OCI-LY7 (cell line): ENCODE measurements at regions not wholly inside any gene's neighbourhood (a gene's known extent, or its start where the extent isn't known, plus 50 kb on each side); places are given as distances from the start of the nearest gene placed in this dataset.

Experiments used
- BruUV-seq: library from RNA; stranded (reverse); fragments of 400-500 nt; replicated peaks from 2 replicates; lab custom pipeline; 2021; lab: Mats Ljungman, UMichigan
- CTCF ChIA-PET: fragments of 300-600 bp; sonication (Branson Sonifier 250); formaldehyde crosslinking; loops from one replicate; lab custom pipeline; 2022; ENCODE audit warnings: antibody characterized with exemption; ENCODE audit not compliant: unreplicated experiment; lab: Charles Lee
- POLR2A ChIA-PET: fragments of 300-600 bp; sonication (Branson Sonifier 250); formaldehyde crosslinking; loops from one replicate; lab custom pipeline; 2022; ENCODE audit warnings: antibody characterized with exemption; lab: Charles Lee
- DNase-seq: peaks from one replicate; pipeline ENCODE4 v3.0.0-alpha.2; 2015; ENCODE audit warnings: low spot score
- H2AFZ ChIP-seq: fragments of 200-600 bp; sonication (generic), shearing (Covaris generic); 2 replicates; pipeline ENCODE4 v1.6.1; 2014; ENCODE audit warnings: mild to moderate bottlenecking, antibody characterized with exemption, low read length, moderate library complexity
- H3K27ac ChIP-seq: fragments of 200-600 bp; sonication (generic); 2 replicates; pipeline ENCODE4 v1.5.1; 2014; ENCODE audit warnings: mixed run types, low read depth, mild to moderate bottlenecking, moderate library complexity, low read length, inconsistent platforms; ENCODE audit not compliant: poor library complexity, severe bottlenecking
- H3K36me3 ChIP-seq: fragments of 200-600 bp; sonication (generic); 2 replicates; pipeline ENCODE4 v1.6.1; 2014; ENCODE audit warnings: mild to moderate bottlenecking, antibody characterized with exemption, low read length, moderate library complexity, mixed read lengths; ENCODE audit not compliant: insufficient read depth
- H3K4me1 ChIP-seq: fragments of 200-600 bp; sonication (generic); 2 replicates; pipeline ENCODE4 v1.5.1; 2014; ENCODE audit warnings: mild to moderate bottlenecking, low read length; ENCODE audit not compliant: insufficient read depth, poor library complexity, severe bottlenecking
- H3K4me2 ChIP-seq: fragments of 200-600 bp; sonication (generic); 2 replicates; pipeline ENCODE4 v1.6.1; 2014; ENCODE audit warnings: mild to moderate bottlenecking, low read length
- H3K4me3 ChIP-seq: fragments of 200-600 bp; sonication (generic); 2 replicates; pipeline ENCODE4 v1.5.1; 2014; ENCODE audit warnings: mild to moderate bottlenecking, low read depth, low read length; ENCODE audit not compliant: poor library complexity, severe bottlenecking
- H3K79me2 ChIP-seq: fragments of 200-600 bp; sonication (generic); 2 replicates; pipeline ENCODE4 v1.6.1; 2016; ENCODE audit warnings: low read depth, mild to moderate bottlenecking, low read length, moderate library complexity, mixed read lengths; ENCODE audit not compliant: insufficient read depth
- H3K9me2 ChIP-seq: fragments of 200-600 bp; sonication (generic); 2 replicates; pipeline ENCODE4 v1.6.1; 2016; ENCODE audit warnings: mild to moderate bottlenecking, low read length, mixed read lengths; ENCODE audit not compliant: insufficient read depth
- H3K9me3 ChIP-seq: fragments of 200-600 bp; sonication (generic); 2 replicates; pipeline ENCODE4 v1.6.1; 2014; ENCODE audit warnings: mild to moderate bottlenecking, mixed run types, low read length, mixed read lengths
- H4K20me1 ChIP-seq: fragments of 200-600 bp; sonication (generic); 2 replicates; pipeline ENCODE4 v1.6.1; 2014; ENCODE audit warnings: mild to moderate bottlenecking, antibody characterized with exemption, low read length, moderate library complexity, mixed read lengths; ENCODE audit not compliant: insufficient read depth
- EZH2phosphoT487 ChIP-seq: fragments of 200-600 bp; sonication (generic); IDR thresholded peaks from 2 replicates; pipeline ENCODE4 v1.6.1; 2018; ENCODE audit warnings: low read depth, borderline replicate concordance, mild to moderate bottlenecking, mixed run types, antibody characterized with exemption, low read length, moderate library complexity, mixed read lengths
- intact Hi-C: fragments of 100-400 bp; cut with micrococcal nuclease; formaldehyde crosslinking; loops from one replicate; pipeline ENCODE4 v1.10.0; 2022; ENCODE audit not compliant: unreplicated experiment
- TF ChIP-seq, protein P1 (sequence below): fragments of 200-600 bp; sonication (generic); conservative IDR thresholded peaks from 2 replicates; pipeline ENCODE4 v1.5.1; 2014; ENCODE audit warnings: mild to moderate bottlenecking, antibody characterized with exemption, low read length, moderate library complexity, mixed read lengths

DNA sequence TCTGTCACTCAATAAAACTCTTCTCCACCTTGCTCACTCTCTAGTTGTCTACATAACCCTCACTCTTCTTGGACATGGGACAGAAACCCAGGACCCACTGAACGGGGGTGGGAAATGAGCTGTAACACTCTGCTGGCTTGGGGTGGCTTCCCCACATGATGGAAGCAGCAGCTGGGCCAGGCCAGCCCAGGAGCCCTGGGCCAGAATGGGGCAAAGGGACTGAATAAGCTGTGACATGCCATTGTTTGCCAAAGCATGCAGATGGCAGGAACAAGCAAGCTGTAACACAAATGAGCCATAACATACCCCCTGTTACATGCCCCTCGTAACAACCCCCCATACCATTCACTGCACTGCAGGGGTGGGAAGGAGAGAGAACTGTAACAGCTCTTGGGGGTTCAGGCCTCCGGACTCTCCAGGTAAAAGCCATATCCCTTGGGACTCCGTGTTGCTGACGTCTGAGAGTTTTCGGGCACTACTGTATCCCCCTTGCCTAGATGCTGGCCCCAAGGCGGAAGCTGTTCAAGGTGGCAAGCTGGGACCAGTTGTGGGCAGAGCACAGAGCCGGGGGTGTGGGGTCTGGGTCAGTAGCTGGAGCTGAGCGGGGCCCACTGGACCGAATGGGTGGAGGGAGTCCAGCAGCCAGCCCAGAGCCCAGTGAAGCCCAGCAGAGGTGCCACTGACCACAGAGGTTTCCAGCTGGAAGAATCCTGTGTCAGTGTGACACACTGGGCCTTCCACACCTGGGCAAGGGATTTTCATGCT lies 56.1 kb upstream of the DMRTB1 start:
- no peaks in the 10 kb centered on the region for H4K20me1 ChIP-seq
- DNase-seq = no peak
- no peaks in the 10 kb centered on the region for H3K9me2 ChIP-seq
- BruUV-seq = no TSS peak
- no peaks in the 10 kb centered on the region for H3K79me2 ChIP-seq
- H3K9me3 ChIP-seq = no peaks in the 10 kb centered on the region
- ChIA-PET POLR2A (no interaction called here), CTCF (no interaction called here)
- H2AFZ ChIP-seq = no peak overlapping the region
- H3K27ac ChIP-seq = no peak overlapping the region
- no peak overlapping the region for H3K4me3 ChIP-seq
- no peaks in the 10 kb centered on the region for H3K4me1 ChIP-seq
- intact Hi-C loops = no loop called here
- H3K4me2 ChIP-seq = no peak overlapping the region
- TF ChIP-seq, protein P1, sequence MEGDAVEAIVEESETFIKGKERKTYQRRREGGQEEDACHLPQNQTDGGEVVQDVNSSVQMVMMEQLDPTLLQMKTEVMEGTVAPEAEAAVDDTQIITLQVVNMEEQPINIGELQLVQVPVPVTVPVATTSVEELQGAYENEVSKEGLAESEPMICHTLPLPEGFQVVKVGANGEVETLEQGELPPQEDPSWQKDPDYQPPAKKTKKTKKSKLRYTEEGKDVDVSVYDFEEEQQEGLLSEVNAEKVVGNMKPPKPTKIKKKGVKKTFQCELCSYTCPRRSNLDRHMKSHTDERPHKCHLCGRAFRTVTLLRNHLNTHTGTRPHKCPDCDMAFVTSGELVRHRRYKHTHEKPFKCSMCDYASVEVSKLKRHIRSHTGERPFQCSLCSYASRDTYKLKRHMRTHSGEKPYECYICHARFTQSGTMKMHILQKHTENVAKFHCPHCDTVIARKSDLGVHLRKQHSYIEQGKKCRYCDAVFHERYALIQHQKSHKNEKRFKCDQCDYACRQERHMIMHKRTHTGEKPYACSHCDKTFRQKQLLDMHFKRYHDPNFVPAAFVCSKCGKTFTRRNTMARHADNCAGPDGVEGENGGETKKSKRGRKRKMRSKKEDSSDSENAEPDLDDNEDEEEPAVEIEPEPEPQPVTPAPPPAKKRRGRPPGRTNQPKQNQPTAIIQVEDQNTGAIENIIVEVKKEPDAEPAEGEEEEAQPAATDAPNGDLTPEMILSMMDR = no peak
- TF ChIP-seq EZH2phosphoT487 = no peak
- no peaks in the 10 kb centered on the region for H3K36me3 ChIP-seq

DNA sequence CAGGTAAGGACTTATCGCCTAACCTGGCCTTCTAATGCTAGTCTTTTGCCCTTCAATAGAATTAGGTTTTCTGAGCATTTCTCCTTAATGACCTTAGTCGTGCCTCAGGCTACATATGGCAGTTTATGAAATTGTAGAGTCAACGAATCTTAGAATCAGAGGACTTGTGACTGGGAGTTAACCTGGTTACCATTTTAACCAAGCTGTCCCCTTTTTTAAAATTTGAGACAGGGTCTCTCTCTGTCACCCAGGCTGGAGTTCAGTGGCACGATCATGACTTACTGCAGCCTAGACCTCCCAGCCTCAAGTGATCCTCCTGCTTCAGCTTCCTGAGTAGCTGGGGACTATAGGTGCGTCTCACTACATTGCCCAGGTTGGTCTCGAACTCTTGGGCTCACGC lies 53.5 kb upstream of the DMRTB1 start:
- H3K9me2 ChIP-seq = no peaks in the 10 kb centered on the region
- no peak overlapping the region for H3K4me2 ChIP-seq
- CTCF ChIA-PET = no interaction called here
- H3K79me2 ChIP-seq = no peaks in the 10 kb centered on the region
- no peak overlapping the region for H3K4me3 ChIP-seq
- BruUV-seq = no TSS peak
- H3K9me3 ChIP-seq = no peaks in the 10 kb centered on the region
- no peak overlapping the region for H2AFZ ChIP-seq
- POLR2A ChIA-PET = no interaction called here
- DNase-seq = no peak
- TF ChIP-seq EZH2phosphoT487 = no peak
- TF ChIP-seq, protein P1 = no peak
- no peaks in the 10 kb centered on the region for H3K36me3 ChIP-seq
- H3K27ac ChIP-seq = no peak overlapping the region
- intact Hi-C loops = no loop called here
- no peaks in the 10 kb centered on the region for H3K4me1 ChIP-seq
- no peaks in the 10 kb centered on the region for H4K20me1 ChIP-seq

DNA sequence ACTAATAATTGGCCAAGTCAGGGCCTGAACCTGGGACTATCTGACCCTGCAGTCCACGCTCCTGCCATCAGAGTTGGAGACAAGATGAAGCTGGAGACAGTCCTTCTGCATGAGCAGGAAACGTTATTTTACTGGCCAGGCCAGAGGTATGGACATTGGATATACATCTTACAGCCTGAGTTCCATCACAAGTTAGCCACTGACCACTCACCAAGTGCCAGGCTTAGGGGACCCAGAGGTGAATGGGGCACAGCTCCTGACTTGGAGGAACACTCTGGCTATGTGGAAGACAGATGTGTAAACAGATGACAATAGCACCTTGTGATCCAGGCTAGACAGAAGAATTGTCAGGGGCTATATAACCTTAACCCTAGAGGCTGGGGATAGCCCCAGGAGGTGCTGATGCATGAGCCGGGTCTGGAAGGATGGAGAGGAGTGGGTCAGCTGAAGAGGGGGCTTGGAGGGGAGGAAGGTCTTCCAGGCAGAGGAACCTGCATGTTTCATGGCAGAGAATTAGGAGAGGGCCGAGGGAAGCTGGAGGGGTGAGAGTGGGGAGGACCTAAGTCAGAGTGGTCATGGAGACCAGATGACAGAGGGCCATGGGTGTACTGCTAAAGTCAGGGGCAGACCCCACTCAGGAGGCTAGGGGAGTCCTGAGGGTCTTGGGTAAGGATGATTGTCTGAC lies 52.5 kb upstream of the DMRTB1 start:
- H3K4me2 ChIP-seq = no peak overlapping the region
- no peak overlapping the region for H3K27ac ChIP-seq
- no TSS peak for BruUV-seq
- H3K36me3 ChIP-seq = no peaks in the 10 kb centered on the region
- H4K20me1 ChIP-seq = no peaks in the 10 kb centered on the region
- DNase-seq = no peak
- intact Hi-C loops = no loop called here
- no peaks in the 10 kb centered on the region for H3K79me2 ChIP-seq
- TF ChIP-seq, protein P1 = no peak
- TF ChIP-seq EZH2phosphoT487 = no peak
- H3K9me3 ChIP-seq = no peaks in the 10 kb centered on the region
- H2AFZ ChIP-seq = no peak overlapping the region
- POLR2A ChIA-PET = no interaction called here
- H3K4me1 ChIP-seq = no peaks in the 10 kb centered on the region
- H3K9me2 ChIP-seq = no peaks in the 10 kb centered on the region
- CTCF ChIA-PET = no interaction called here
- no peak overlapping the region for H3K4me3 ChIP-seq
